Left renal pelvis (tissue), 4 donors: ENCODE measurements at regions not wholly inside any gene's neighbourhood (a gene's known extent, or its start where the extent isn't known, plus 50 kb on each side); places are given as distances from the start of the nearest gene placed in this dataset.
"Not testable (repeated sequence)": the region's sequence is repeated elsewhere in the genome, so short reads cannot be mapped to it uniquely, and the experiment has no call there.

ENCODE experiments used
- DNase-seq, 4 donors: peaks; one replicate each; pipeline ENCODE4 v3.0.0-alpha.2; 2013; ENCODE audit warnings: low read depth in 4 of 4, low spot score in 3 of 4

DNA sequence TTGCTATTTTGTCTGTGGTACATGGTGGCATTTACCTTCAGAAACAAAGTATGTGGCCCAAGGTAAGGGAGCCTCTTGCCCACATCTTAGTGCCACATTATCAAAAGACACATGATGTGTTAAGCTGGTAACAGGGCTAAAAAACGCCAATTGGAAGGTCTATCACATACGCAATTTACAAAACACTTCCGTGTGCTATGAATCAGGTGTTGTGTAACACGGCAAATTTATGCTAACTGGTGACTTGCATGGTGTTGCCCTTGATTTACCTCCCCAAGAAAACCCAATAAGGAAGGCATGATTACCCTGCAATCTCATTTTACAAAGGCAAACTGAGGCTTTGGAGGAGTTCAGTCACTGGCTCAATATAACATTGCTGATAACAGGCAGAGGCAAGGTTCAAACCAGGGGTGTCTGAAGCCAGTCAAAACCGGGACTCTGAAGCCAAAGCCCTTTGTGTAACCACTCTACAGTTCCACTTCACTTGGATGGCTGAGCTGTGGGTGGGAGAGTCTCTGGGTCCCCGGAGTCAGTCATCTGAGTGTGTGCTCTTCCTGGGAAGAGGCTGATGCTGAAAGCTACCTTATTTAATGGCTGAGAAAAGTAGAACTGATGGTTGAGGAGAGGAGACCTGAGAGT is 103.9 kb upstream of the BCL6 start:
- no peak for DNase-seq

DNA sequence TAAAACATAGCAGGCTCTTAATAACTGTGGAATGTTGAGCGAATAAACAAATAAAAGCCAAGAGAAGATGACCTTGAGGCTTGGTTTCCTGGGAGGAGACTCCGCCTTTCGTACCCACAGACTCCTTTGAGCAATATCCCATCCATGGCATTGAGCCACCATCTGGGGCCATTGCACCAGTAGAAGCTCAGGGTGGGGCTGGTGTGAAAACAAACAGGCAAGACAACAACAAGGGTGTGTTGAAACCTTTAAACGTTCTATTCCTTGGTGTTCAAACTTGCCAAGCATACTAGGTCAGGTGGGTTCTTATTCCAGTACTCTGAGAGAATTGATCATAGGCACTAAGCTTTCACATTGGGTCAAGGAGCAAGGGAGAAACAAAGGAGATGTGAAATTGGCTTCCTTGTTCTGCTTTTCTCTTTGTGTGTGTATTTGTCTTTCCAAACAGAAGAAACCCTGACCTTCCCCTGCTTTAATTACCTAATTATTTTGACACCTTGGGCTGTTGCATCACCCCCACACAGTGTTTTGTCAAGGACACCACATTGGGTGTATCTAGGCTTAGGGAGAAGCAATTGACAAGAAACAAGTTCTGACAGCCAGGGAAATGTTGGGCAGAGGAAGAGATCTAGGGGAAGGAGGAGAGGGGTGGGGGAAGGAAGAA is 105.1 kb upstream of the BCL6 start:
- DNase-seq, result no peak

DNA sequence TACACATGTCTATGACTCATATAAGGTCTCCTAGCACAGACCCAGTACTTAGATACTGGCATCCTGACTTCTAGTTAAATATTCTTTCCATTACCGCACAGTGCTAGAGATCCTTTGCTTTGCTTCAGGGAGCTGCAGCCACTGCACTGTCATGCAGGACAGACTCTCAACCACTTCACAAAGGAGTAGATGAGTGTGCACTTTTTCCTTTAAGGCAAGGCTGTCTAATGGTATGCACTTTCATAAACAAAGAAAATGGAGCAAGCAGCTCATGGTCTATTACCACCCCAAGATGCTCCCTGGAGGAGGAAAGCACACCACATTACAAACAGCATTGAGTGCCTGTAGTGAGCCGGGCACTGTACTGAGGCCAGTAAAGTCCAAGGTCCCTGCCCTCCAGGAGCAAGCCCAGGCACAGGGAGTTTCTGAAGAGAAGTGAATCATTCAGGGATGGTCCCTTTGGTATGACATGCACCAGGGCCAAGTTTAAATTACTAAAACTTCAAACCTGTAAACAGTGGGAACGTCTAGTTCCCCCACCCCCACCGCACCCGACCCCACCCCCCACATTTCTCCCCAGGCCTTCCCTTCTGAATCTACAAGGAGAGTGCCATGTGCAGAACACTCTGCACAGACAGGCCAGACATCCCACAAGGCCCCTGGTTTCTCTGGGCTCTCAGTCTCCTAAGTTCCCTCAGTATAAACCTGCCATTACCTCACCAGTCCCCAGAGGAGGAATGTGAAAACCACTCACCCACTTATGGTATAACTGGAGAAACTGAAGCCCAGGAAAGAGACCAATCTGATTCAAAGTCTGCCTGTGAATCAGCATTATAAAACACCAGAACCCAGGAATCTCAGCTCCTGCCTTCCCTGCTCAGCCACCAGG is 107.8 kb upstream of the BCL6 start:
- DNase-seq, result no peak

GRCh38 chr3:187855131-187855530 is 109.9 kb upstream of the BCL6 start:
- DNase-seq, result no peak

DNA sequence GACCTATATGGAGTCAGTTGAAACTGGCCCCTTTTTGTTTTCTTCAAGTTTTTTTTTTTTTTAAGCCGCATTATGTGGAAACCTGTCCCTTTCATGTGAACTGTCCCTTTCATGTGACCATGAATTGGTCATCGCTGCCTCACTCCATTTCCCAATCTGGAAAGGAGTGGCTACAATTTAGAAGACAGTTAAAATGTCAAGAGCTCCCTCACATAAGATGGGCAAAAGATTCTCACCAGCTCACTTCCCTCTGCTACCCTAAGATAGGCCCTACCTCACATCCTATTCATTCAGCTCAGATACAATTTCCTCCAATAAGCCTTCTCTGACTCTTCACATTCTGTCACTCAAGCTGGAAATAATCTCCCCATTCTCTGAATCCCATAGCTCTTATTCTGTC is 111.3 kb upstream of the BCL6 start:
- no peak for DNase-seq

DNA sequence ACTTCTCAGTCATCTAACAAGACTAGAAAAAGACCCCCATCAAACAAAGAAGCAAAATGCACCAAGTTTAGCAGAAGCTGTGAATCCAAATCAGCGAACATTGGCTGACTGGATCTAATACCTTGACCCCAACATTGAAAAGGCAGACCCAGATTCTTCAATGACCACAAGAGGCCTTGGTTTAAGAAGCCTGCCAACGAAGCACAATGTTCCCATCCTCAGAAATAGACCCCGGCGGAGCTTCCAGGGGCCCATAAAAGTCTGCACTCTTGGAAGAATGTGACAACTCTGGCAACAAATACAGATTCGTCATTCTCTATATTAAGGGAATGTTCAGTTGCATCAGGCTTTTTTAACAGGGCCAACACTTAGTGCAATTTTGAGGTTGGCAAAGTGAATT is 112.8 kb upstream of the BCL6 start:
- no peak for DNase-seq

DNA sequence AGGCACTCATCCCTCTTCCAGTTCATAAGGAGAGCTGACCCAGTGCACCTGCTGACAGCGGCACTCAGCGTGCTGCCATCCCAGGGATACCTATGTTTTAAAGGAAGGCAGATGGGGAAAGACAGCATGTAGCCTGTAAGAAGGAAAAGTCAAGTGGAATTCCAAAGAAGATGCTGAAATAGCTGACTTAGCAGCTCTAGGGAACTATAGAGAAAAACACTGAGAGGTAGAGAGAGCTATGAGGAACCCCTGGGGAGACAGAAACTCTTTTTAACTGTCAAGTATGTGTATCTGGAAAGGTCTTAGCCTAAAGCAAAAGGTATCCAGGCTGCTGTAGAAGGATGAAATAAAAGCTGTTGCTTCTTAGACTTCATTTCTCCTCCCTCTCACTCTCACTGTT is 113.4 kb upstream of the BCL6 start:
- no peak for DNase-seq

DNA sequence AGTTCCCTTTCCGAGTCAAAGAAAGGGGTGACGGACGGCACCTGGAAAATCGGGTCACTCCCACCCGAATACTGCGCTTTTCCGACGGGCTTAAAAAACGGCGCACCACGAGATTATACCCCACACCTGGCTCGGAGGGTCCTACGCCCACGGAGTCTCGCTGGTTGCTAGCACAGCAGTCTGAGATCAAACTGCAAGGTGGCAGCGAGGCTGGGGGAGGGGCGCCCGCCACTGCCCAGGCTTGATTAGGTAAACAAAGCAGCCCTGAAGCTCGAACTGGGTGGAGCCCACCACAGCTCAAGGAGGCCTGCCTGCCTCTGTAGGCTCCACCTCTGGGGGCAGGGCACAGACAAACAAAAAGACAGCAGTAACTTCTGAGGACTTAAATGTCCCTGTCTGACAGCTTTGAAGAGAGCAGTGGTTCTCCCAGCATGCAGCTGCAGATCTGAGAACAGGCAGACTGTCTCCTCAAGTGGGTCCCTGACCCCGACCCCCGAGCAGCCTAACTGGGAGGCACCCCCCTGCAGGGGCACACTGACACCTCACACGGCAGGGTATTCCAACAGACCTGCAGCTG is 117.5 kb upstream of the BCL6 start:
- DNase-seq, result not testable (repeated sequence)

GRCh38 chr3:187870360-187871203 is 125.3 kb upstream of the BCL6 start:
- DNase-seq, result no peak

DNA sequence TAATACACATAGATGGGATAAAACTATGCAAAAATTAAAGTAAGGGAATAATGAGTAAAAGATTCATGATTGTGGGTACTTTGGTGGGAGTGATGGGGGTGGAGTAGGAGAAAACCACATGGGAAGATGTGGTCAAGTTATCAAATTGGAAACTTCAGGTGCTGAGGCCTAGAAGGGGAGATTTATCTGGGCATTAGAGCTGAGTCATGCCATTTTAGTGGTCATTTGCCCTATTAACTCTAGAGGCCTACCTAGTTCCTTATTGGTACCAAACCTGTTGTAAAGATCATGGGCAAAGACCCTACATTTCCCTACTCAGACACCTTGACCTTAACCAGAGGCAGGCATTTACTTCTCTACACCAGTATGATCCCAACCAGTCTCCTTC is 125.9 kb upstream of the BCL6 start:
- no peak for DNase-seq

DNA sequence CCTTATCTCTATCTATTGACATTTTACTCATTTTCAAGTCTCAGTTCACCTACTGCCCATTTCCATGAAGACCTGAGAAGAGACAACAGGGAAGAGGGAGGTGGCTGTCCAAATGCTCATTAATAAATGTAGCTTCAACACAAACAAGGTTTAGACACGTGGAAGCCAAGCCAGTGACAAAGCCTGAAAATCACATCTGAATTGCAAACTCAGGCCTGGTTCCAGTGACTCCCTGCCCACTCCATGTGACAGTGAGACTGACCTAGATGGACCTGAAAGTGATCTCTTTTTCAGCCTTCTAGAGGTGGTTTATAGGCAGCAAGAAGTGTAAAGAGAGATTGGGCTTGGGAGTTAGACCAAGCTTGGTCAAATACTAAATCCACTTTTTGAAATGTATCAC is 126.6 kb upstream of the BCL6 start:
- no peak for DNase-seq

- DNase-seq, result no peak
Measured at GRCh38 chr3:187873843-187874242, 128.6 kb upstream of the BCL6 start.

- no peak for DNase-seq
Measured at GRCh38 chr3:187875863-187876262, 130.6 kb upstream of the BCL6 start.

DNA sequence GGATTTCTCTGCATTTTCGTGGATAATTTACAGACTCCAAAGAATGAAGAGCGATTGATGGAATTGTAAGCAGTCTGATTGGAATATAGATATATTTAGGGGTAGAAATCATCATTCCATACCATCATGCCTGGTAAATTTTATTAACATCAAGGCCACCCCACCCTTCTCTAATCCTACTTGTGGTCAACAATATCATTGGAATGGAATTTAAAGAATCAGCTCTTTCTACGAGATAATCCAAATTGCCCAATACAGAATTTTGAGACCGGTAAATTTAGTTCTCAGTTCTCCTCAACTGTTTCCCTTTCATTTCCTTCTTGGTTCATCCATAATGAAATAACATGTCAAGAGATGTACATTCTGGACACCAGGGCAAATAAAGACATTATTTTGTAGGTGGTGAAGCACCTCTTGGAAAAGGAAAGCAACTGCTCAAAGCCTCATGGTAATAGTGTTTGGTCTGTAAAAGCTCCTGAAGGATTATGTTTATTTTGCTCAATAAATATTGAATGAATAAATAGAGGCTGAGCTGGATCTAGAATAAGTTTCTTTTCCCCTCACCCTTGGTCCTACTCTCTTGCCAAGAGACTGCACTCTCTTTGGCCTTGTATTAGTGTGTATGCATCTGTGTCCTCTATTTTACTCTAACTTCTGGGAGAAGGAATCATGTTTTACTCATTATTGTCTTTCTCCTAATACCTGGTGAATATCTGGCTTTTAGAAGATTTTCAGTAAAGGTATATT is 133.7 kb upstream of the BCL6 start:
- no peak for DNase-seq

- DNase-seq, result no peak
Measured at GRCh38 chr3:187880441-187880840, 135.2 kb upstream of the BCL6 start.

DNA sequence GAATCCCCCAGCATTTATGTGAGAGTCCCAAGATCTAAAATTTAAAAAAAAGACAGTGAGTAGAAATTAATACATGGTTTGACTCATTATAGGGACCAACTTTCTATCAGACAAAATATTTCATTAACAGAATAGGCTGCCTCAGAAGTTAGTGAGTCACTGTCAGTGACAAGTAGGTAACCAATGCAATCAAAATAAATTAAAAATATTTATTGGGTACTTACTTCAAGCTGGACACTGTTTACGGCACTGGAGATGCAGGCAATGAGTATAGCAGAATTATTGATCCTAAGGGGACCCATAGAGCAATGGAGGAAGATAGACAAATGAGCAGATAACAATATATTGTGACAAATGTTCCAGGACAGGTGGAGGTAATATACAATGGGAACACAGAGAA is 135.6 kb upstream of the BCL6 start:
- no peak for DNase-seq

DNA sequence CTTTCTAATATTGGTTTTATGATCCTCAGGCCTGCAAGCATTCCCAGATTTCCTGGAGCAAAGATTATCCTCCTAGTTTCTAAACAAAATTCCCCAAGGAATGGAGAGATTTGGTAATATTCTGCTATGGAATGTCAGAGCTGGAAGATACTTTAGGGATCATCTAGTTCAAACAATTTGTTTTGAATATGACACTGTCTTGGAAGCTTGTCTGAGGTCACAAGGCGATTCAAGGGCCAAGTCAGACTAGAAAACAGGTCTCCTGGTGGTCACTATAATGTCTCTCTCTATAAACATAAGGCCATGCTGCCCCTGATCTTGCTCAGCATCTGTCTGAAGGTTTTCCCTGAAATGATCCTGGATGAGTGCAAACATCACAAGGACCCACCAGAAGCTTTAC is 143.4 kb upstream of the BCL6 start:
- no peak for DNase-seq

DNA sequence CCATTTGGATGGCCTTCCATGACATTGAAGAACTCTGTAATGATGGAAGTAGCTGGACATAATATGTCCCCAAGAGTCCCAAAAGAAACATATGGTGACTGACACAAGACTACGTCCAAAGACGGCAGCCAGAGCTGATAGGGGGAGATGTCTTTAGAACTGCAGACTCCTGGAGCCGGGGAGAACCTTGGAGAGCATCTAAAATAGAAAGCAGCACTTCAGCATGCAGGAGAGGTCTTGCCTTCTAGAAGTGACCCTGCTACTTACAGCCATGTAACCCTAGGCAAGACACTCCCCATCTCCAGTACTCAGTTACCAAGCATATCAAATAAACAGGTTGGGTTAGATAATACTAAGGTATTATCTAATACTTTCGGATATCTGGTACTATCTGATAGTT is 143.8 kb upstream of the BCL6 start:
- DNase-seq, result no peak

DNA sequence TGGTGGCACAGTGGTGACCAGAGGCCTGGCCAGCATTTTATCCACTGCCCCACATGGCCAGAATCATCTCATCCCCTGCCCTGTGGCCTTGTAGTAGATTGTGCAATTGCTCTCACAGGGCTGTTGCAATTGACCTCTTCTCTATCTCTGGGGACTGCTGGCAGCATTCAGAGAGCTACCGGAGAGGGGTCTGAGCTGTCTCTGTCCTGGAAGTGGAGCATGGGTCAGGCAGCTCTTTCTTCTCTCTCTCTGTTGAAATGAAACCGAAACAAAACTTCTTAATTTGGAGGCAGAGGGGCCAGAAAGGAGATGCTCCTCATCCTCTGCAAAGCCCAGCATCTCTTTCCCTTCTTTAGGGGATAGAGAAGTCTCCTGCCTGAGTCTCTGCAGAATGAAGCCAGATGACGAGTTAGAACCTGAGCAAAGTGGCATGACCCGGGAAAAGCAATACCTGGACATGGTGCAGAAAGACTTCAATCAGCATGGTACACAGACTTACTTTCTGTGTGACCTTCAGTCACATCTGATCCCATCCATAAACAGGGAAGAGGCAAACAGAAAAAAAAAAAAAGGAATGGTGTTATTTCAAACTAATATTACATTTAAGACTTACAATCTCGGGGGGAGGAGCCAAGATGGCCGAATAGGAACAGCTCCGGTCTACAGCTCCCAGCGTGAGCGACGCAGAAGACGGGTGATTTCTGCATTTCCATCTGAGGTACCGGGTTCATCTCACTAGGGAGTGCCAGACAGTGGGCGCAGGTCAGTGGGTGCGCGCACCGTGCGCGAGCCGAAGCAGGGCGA is 144.5 kb upstream of the BCL6 start:
- DNase-seq, result no peak
